HG02885 (cell line): ENCODE measurements at regions not wholly inside any gene's neighbourhood (a gene's known extent, or its start where the extent isn't known, plus 50 kb on each side); places are given as distances from the start of the nearest gene placed in this dataset.
"Not testable (repeated sequence)": the region's sequence is repeated elsewhere in the genome, so short reads cannot be mapped to it uniquely, and the experiment has no call there.

Source experiments
- ATAC-seq: cut with Tn5 transposase; IDR thresholded peaks from one replicate; pipeline ENCODE4 v1.9.1; 2021; ENCODE audit warnings: mild to moderate bottlenecking; ENCODE audit not compliant: unreplicated experiment, poor library complexity

DNA sequence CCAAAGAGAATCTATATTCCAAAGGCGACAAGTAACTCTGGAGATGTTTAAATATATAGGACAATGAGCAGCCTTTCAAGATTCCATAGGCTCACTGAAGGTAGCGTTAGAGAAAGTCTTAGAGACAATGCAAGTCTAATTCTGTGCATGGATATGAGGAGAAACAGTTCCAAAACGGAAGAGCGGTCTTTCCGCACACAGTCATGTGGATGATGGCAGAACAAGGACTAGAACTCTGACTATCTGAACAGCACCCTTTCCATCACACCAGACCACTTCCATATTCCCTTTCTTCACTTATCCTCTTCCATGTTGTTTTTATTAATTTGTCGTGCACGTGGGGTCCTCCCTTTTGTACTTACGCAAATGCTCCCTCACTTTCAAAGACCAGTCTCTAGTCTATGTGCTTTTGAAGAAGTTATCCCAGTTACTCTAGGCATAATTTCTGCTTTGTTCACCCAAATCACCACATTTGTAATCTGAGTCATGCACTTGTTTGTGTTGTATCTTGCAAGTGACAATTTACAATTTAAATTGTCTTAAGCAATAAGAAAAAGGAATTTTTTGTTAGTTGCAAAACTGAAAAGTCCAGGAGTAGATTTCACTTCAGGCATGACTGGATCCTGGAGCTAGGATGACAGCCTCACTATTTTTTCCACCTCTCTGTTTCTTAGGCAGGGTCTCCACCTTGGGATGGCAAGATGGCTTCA, 116.0 kb upstream of the ADRA1B start:
- no peak for ATAC-seq

DNA sequence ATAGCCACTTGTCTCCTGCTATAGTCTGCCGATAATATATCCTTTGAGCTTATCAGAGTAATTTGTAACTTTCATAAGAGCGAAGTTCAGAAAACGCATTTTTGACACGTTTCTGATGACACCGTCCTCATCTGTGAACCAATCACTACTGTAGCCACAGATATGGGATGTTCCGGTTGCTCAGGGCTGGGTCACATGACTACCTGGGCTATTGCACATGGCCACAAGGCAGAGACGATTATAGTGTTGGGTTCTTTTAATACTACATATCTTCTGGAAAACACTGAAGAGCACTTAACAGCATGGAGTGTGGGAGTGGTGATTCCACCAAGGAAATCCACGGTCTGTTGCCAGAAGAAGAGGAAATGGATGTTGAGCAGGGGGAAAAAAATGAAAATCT, 115.0 kb upstream of the ADRA1B start:
- no peak for ATAC-seq

- ATAC-seq = no peak
Observed at GRCh38 chr5:159802661-159803060, 113.6 kb upstream of the ADRA1B start.

DNA sequence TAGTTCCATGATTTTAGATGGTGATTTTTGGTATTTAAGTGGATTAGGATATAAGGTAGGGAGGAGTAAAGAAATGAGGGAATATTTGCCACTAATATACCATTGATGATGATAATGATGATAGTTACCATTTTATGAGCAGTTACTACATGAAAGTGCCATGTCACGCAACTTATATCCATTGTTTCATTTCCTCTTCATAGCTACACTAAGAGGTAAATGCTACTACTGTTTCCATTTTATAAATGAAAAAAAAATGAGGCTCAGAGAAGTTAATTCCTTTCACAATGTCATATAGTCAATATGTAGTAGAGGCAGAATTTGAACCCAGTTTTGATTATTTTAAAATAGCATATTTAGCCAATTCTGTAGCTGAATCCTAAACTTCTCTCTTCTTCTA, 112.2 kb upstream of the ADRA1B start:
- ATAC-seq = no peak

DNA sequence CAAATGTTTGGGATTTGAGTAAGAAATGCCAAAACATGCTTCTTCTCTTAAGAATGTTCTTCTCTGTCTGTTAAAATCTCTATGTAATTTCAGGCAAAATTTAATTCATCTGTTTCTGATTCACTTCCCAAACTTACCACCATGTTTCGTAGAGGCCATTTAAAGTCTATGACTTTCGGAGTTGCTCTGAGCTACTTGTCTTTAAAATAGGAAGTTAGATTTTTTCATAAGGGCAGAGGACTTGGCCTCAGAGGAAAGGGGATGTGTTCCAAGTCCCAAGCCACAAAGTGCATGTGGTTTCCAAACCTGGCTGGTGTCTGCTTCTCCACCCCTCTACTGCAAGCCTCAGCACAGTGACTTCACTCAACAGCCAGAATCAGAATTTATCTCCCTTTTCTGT, 111.3 kb upstream of the ADRA1B start:
- no peak for ATAC-seq

DNA sequence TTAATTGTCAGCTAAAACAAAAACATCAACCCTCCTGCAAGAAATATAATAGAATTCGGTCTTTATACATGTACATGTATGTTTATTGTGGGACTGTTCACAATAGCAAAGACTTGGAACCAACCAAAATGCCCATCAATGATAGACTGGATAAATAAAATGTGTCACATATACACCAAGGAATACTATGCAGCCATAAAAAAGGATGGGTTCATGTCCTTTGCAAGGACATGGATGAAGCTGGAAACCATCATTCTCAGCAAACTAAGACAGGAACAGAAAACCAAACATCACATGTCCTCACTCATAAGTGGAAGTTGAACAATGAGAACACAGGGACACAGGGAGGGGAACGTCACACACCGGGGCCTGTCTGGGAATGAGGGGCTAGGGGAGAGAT, 109.1 kb upstream of the ADRA1B start:
- not testable (repeated sequence) for ATAC-seq

DNA sequence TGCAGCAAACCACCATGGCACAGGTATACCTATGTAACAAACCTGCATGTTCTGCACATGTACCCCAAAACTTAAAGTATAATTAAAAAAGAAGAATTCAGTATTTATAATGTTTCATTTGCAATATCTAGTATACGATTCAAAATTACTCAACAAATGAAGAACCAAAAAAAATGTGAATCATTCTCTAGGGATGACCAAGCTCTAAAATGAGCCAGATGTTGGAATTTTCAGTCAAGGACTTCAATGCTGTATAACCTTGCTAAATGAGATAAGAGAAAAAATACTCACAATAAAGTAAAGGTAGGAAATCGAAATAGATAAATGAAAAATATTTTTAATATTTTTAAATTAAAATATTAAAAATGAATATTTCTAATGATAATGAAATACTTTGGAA, 108.7 kb upstream of the ADRA1B start:
- ATAC-seq = no peak

DNA sequence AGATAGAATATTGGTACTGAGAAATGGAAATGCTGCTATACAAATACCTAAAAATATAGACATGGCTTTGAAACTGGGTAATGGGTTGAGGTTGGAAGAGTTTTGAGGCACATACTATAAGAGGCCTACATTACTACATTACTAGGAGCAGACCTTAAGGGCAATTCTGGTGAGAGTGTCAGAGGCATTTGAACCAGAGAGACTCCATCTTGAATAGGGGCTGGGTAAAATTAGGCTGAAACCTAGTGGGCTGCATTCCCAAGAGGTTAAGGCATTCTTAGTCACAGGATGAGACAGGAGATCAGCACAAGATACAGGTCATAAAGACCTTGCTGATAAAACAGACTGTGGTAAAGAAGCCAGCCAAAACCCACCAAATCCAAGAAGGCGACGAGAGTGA, 104.6 kb upstream of the ADRA1B start:
- ATAC-seq = no peak

GRCh38 chr5:159812759-159813158, 103.5 kb upstream of the ADRA1B start:
- ATAC-seq = not testable (repeated sequence)

DNA sequence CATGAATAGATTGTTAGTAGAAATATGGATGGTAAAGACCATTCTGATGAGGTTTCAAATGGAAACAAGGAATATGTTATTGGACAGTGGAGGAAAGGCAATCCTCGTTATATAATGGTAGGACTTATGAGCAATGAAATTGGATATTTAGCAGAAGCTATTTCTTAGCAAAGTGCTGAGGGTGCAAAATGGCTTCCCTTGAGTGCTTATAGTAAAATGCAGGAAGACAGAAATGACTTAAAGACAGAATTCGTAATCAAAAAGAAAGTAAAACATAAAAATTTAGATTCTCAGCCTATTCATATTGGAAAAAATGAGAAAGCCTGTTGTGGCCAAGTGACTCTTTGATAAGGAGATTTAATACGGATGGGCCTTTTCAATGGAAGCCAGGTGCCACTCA, 102.1 kb upstream of the ADRA1B start:
- no peak for ATAC-seq

DNA sequence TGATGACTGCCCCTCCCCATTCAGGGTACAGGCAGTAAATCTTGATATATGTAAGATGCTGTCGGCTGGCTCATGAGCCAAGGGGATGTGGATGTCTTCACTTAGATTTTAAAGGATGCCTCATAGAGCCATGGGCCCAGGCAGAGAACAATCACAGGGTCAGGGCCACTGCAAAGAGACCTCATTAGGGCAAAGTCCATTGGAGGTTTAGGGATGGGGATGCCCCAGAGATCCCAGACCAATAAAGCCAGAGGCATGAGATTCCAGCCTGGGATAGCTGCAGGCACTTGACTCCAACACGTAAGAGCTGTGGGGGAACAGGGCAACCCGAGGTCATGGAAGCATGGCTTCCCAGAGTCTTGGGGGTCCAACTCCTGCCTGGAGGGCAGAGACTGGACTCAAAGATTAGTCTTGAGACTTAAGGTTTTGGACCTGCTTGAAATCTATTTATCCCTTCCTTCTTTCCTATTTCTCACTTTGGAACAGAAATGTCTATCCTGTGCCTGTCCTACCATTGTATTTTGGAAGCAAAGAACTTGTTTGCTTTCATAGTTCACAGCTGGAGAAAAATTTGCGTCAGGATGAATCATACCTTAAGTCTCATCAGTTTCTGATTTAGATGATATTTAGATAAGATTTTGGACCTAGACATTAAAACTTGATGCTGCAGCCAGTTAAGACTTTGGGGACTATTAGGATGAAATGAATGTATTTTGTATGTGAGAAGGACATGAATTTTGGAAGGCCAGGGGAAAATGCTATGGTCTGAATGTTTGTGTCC, 101.3 kb upstream of the ADRA1B start:
- no peak for ATAC-seq

DNA sequence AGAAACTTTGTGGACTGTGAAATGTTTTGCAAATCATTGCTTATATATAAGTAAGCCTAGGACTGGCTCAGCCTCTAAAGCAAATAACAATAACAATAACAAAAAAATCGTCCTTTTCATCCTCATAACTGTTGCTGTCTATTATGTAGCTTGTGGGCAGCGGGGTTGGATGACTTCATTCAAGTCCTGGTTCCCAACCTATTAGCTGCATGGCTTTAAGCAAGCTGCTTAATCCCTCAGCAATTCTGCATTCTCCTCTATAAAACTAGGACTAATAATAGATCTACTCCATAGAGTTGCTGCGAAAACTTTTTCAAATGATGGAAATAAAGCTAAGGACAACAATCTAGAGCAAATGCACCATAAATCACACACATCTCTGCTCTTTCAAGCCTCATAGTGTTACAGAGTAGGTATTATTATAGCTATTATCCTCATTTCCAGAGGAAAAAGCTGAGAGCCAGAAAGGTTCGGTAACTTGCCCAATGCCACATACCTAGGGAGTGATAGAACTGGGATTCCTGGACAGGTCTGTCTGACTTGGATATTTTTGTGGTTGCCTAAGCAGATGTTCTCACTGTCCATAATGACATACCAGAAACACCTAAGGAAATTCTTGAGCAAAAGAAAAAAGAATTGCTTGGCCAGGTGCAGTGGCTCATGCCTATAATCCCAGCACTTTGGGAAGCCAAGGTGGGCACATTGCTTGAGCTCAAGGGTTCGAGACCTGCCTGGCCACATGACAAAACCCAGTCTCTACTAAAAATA, 98.8 kb upstream of the ADRA1B start:
- ATAC-seq = no peak

DNA sequence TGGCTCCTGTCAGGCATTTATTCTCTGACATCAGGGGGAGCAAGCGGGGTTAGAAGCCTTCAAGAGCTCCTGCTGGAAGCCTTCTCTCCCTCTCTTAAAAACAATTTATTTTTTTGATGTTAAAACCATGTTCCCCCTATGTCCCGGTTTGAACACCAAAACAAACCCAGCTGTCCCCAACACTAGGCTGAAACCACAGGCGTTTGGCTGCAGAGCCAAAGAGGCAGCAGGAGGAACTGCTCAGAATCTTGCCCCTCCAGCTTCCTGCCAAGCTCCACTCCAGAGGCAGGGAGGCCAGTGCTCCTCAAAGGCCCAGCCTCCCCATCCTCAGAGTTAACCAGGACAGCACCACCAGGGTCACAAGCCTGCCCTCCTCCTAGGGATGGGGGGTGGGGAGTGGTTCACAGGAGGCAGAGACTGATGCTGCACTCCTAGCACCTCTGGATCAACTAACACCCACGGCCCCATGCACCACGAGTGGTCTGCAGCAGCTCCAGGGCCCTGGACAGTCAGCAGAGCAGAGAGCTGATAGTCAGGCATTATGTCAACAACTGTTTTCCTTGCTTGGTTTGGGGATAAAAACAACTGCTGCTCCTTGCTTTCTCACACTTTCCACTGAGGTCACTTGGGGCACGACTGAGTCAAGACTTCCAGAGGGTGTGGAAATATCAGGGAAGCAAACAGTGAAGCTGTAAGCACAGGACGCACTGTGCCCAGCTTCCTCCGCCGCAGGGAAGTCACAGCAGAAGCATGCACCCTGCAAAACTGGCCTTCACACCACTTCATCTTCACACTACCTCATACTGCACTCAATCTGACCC, 96.5 kb upstream of the ADRA1B start:
- ATAC-seq = no peak

DNA sequence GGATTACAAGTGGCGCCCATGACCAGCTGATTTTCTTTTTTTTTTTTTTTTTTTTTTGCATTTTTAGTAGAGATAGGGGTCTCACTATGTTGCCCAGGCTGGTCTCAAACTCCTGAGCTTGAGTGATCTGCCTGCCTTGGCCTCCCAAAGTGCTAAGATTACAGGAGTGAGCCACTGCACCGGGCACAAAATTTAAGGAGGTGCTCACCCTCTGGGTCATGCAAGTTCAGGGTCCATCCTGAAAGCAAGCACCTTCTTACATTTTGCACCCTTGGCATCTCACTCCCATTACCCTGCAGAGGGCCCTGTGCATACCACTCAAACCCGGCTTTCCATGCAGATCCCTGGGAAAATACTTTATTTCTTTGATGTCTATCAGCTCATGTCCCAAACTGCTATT, 95.6 kb upstream of the ADRA1B start:
- ATAC-seq = no peak

DNA sequence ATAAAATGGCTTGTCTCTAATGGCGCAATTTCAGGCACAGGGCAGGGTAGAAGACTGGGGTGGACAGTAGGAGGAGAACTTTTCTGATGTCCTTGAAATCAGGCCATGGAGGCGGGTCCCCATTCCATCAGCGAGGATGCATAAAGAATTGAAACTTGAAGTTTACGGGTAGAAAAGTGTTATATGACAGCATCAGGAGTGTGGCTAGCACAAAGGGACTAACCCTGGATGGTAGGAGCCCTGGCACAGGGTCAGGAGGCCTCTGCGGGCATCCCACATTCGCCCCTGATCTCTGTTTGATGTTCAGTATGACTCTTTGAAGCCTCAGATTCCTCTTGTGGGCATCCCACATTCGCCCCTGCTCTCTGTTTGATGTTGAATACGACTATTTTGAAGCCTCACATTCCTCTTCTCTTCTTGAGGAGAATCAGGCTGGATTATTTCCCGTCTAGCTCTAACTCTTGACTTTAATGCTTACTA, 94.8 kb upstream of the ADRA1B start:
- no peak for ATAC-seq

DNA sequence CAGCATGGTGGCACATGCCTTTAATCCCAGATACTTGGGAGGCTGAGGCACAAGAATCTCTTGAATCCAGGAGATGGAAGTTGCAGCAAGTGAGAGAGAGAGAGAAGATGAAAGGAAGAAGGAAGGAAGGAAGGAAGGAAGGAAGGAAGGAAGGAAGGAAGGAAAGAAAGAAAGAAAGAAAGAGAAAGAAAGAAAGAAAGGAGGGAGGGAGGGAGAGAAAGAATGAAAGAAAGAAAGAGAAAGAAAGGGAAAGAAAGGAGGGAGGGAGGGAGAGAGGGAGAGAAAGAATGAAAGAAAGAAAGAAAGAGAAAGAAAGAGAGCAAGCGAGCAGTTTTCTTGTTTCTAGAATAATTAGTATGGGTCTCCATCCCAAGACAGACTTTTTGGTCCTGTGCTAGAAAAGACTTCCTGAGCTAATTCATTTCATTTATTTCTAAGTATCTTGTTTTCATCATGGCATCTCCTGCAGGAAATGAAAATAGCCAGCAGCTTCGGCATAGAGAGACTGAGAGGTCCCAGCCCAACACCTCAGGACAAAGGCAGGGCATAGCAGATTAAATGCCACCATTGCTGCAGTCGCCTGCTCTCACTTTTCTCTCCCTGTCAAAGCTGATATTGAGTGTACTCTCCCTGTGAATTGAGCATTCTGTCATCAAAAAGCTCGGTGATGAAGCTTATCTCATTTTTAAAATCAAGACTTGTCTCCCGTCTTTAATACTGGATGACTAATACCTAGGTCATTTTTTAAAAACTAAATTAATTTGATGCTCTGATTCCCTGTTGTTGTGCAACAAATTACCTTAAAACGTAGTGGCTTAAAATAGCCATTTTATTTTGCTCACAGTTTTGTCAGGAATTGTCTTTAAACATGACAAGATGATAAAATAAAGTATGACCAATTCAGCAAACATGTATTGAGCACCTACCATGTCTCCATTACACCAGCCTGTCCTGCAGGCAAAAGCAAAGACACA, 91.8 kb upstream of the ADRA1B start:
- no peak for ATAC-seq

DNA sequence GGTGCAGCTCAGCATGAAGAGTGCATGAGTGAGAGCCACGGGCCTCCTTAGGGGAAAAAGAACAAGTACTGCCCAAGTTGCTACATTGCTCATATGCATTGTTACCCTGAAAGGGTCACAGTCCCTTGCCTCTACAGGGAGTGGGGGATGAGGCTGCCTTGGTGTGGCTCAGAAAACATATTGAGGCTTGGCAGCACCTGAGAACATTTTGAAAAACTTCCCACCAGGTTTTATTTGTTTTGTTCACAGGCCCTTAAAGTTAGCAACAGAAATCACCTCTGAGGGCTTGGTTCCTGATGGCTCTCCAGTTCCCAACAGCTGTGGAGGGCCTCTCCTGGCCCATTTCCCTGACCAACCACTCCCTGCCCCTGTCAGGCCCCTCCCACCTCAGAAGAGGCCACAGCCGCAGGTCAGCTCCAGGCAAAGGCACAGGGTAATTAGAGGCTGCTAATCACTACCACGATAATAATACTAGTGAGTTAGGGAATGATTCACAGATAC, 90.7 kb upstream of the ADRA1B start:
- ATAC-seq = no peak

DNA sequence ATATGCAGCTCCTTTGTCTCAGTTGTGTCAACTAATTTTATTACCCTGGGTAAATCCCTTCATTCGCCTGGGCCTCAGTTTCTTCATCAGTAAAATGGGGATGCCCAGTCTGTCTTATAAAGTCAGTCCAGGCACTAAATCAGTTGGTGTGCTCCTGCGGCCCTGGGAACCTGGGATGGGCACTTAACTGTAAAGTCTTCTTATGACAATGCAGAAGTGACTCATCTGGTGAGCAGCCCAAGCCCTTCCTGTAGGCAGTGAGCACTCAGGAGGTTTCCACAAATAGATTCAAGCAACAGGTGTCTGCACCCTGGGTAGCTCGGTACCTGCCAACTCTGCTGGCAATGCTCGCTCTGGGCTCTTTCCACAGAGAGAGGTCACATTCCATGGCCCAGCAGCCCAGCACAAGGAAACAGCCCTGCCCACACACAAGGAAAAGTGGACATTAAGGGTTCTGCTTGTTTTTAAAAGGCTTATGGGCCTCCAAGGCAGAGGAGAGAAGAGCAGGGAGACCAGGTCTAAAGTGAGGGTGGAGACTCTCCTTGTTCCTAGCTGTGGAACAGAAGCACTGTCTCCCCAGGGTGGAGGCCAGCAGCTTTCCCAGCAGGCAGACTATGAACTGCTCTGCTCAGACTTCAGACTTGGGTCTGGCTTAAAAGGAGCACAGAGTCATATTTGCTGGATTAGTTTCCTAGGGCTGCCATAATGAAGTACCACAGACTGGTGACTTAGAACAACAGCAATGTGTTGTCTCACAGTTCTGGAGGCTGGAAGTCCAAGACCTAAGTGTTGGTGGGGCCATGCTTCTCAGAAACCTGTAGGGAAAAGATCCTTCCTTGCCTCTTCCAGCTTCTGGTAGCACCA, 89.7 kb upstream of the ADRA1B start:
- peak; percentile 96 for ATAC-seq
